Tongue (tissue), 1 donor: ENCODE measurements at regions not wholly inside any gene's neighbourhood (a gene's known extent, or its start where the extent isn't known, plus 50 kb on each side); places are given as distances from the start of the nearest gene placed in this dataset.
"Not testable (repeated sequence)": the region's sequence is repeated elsewhere in the genome, so short reads cannot be mapped to it uniquely, and the experiment has no call there.

Experiments
- DNase-seq: peaks from one replicate; pipeline ENCODE4 v3.0.0-alpha.2; 2015

GRCh38 chr7:131056007-131056406 is 271.7 kb upstream of the MKLN1 start:
- no peak for DNase-seq

- DNase-seq = peak; percentile 76
These were observed 270.5 kb upstream of the MKLN1 start for GRCh38 chr7:131057015-131057793.

- DNase-seq = no peak
These were observed 269.9 kb upstream of the MKLN1 start for GRCh38 chr7:131057794-131058070.

GRCh38 chr7:131058561-131059288 is 269.0 kb upstream of the MKLN1 start:
- not testable (repeated sequence) for DNase-seq

GRCh38 chr7:131059401-131059800 is 268.3 kb upstream of the MKLN1 start:
- not testable (repeated sequence) for DNase-seq

GRCh38 chr7:131061158-131061557 is 266.5 kb upstream of the MKLN1 start:
- DNase-seq = no peak

- DNase-seq = no peak
These were observed 265.9 kb upstream of the MKLN1 start for GRCh38 chr7:131061818-131062217.

- DNase-seq = no peak
These were observed 261.0 kb upstream of the MKLN1 start for GRCh38 chr7:131066635-131067034.

GRCh38 chr7:131067220-131067619 is 260.5 kb upstream of the MKLN1 start:
- no peak for DNase-seq

- no peak for DNase-seq
These were observed 259.1 kb upstream of the MKLN1 start for GRCh38 chr7:131068604-131069021.

GRCh38 chr7:131071786-131072504 is 255.7 kb upstream of the MKLN1 start:
- peak; percentile 37 for DNase-seq

GRCh38 chr7:131072505-131073091 is 255.1 kb upstream of the MKLN1 start:
- no peak for DNase-seq

- no peak for DNase-seq
These were observed 253.6 kb upstream of the MKLN1 start for GRCh38 chr7:131074043-131074442.

GRCh38 chr7:131074585-131074984 is 253.1 kb upstream of the MKLN1 start:
- no peak for DNase-seq

- no peak for DNase-seq
These were observed 252.3 kb upstream of the MKLN1 start for GRCh38 chr7:131075406-131075805.

- no peak for DNase-seq
These were observed 251.6 kb upstream of the MKLN1 start for GRCh38 chr7:131076032-131076431.

GRCh38 chr7:131076711-131077181 is 250.9 kb upstream of the MKLN1 start:
- DNase-seq = no peak

GRCh38 chr7:131077735-131078134 is 249.9 kb upstream of the MKLN1 start:
- no peak for DNase-seq

- no peak for DNase-seq
These were observed 246.9 kb upstream of the MKLN1 start for GRCh38 chr7:131080754-131081153.

- no peak for DNase-seq
These were observed 246.4 kb upstream of the MKLN1 start for GRCh38 chr7:131081308-131081707.

- DNase-seq = no peak
These were observed 243.9 kb upstream of the MKLN1 start for GRCh38 chr7:131083781-131084180.

GRCh38 chr7:131084336-131084735 is 243.3 kb upstream of the MKLN1 start:
- not testable (repeated sequence) for DNase-seq
